K562 (cell line): ENCODE measurements at regions not wholly inside any gene's neighbourhood (a gene's known extent, or its start where the extent isn't known, plus 50 kb on each side); places are given as distances from the start of the nearest gene placed in this dataset.

Experiments used
- ATAC-seq: fragments of 200-7000 bp; cut with Tn5 transposase; 3 replicates; pipeline ENCODE4 v1.9.1; 2020; ENCODE audit warnings: moderate library complexity
- BruUV-seq: library from RNA; stranded (reverse); fragments of 400-500 nt; replicated peaks from 2 replicates; lab custom pipeline; 2021; lab: Mats Ljungman, UMichigan
- CTCF ChIA-PET: fragments of 300-600 bp; formaldehyde crosslinking; extraction: SDS; loops from one replicate; lab custom pipeline; 2021; ENCODE audit warnings: low intra/inter-chr PET ratio; lab: Yijun Ruan, JAX
- POLR2A ChIA-PET: fragments of 300-600, 350-650 bp; sonication (Branson Sonifier 250); formaldehyde crosslinking; extraction: SDS; loops from one replicate; lab custom pipeline; 2021; ENCODE audit warnings: antibody characterized with exemption, inconsistent platforms; lab: Yijun Ruan, JAX
- DNase-seq, 4 experiments: peaks; one replicate each; pipeline versions ENCODE4 v3.0.0 to v3.0.0-alpha.2; 2011 to 2018; ENCODE audit warnings: low spot score in 3 of 4, mixed read lengths in 3 of 4; ENCODE audit errors: extremely low read depth in 1 of 4
- FAIRE-seq: peaks from 2 replicates; lab custom pipeline; 2011; peaks lifted over from hg19 to GRCh38; lab: Jason Lieb, UNC
- H2AFZ ChIP-seq: 2 replicates; pipeline ENCODE4 v1.6.0; 2011; ENCODE audit warnings: low read depth, low read length, control low read depth, inconsistent platforms
- H3K27ac ChIP-seq: fragments of 200-600 bp; 3 replicates; pipeline ENCODE4 v1.8.0; 2011; ENCODE audit warnings: low read depth, mild to moderate bottlenecking, control low read depth, inconsistent platforms, low read length, moderate library complexity, mixed read lengths; ENCODE audit errors: extremely low read depth
- H3K27me3 ChIP-seq, 2 experiments: fragments of 300-600 bp in 1 of 2; 2 replicates in 1 of 2; 3 replicates in 1 of 2; pipeline versions ENCODE4 v1.6.0 to v1.8.0; 2011; ENCODE audit warnings: inconsistent platforms in 2 of 2, low read length in 2 of 2, mild to moderate bottlenecking in 1 of 2, mixed read lengths in 1 of 2, moderate library complexity in 1 of 2; ENCODE audit not compliant: control insufficient read depth in 2 of 2, insufficient read depth in 2 of 2
- H3K36me3 ChIP-seq: fragments of 300-600 bp; 3 replicates; pipeline ENCODE4 v1.8.0; 2011; ENCODE audit warnings: mild to moderate bottlenecking, low read length, inconsistent platforms; ENCODE audit not compliant: control insufficient read depth, insufficient read depth
- H3K4me1 ChIP-seq, 2 experiments: fragments of 200-600 bp in 1 of 2; replicated peaks in 1 of 2; 2 replicates in 1 of 2; 3 replicates in 1 of 2; pipeline versions ENCODE4 v1.5.1 to v1.8.0; 2011; ENCODE audit warnings: inconsistent platforms in 2 of 2, low read length in 2 of 2, mild to moderate bottlenecking in 1 of 2, mixed read lengths in 1 of 2, moderate library complexity in 1 of 2; ENCODE audit not compliant: control insufficient read depth in 2 of 2, insufficient read depth in 2 of 2
- H3K4me2 ChIP-seq: 2 replicates; pipeline ENCODE4 v1.6.1; 2011; ENCODE audit warnings: low read length, control low read depth, inconsistent platforms, mixed read lengths; ENCODE audit not compliant: insufficient read depth
- H3K4me3 ChIP-seq: fragments of 200-600 bp; sonication (generic), shearing (Covaris generic); 2 replicates; pipeline ENCODE4 v1.5.1; 2016; ENCODE audit warnings: control low read depth, inconsistent platforms
- H3K79me2 ChIP-seq: fragments of 200-600 bp; 3 replicates; pipeline ENCODE4 v1.8.0; 2011; ENCODE audit warnings: low read length, inconsistent platforms; ENCODE audit not compliant: control insufficient read depth, insufficient read depth
- H3K9ac ChIP-seq, 2 experiments: 2 replicates each; pipeline versions ENCODE4 v1.6.0 to v1.6.1; 2011; ENCODE audit warnings: low read depth in 2 of 2, low read length in 2 of 2, control low read depth in 1 of 2, inconsistent platforms in 1 of 2, mild to moderate bottlenecking in 1 of 2, mixed read lengths in 1 of 2; ENCODE audit not compliant: insufficient read depth in 1 of 2
- H3K9me1 ChIP-seq: one replicate; pipeline ENCODE4 v1.6.0; 2011; ENCODE audit warnings: inconsistent platforms, mild to moderate bottlenecking, low read length, moderate library complexity; ENCODE audit not compliant: control insufficient read depth, insufficient read depth
- H3K9me3 ChIP-seq: replicated peaks from 2 replicates; pipeline ENCODE4 v1.5.1; 2011; ENCODE audit warnings: low read depth, low read length, inconsistent platforms; ENCODE audit not compliant: control insufficient read depth, insufficient read depth
- H4K20me1 ChIP-seq: replicated peaks from 2 replicates; pipeline ENCODE4 v1.6.1; 2011; ENCODE audit warnings: low read length, inconsistent platforms, mixed read lengths; ENCODE audit not compliant: control insufficient read depth, insufficient read depth
- BRD9 ChIP-seq: fragments of 450-650 bp; IDR thresholded peaks from 2 replicates; pipeline ENCODE4 v1.6.1; 2018; ENCODE audit warnings: low read depth; ENCODE audit not compliant: partially characterized antibody
- E2F4 ChIP-seq: sonication (generic); formaldehyde crosslinking; IDR thresholded peaks from 2 replicates; pipeline ENCODE4 v1.8.0; 2022; ENCODE audit warnings: mild to moderate bottlenecking, low read depth, missing genetic modification reagents
- EWSR1 ChIP-seq: fragments of 450-650 bp; IDR thresholded peaks from 2 replicates; pipeline ENCODE4 v1.6.1; 2018; ENCODE audit warnings: borderline replicate concordance, mild to moderate bottlenecking, low read depth, moderate library complexity; ENCODE audit not compliant: partially characterized antibody
- HEY1 ChIP-seq: fragments of 250-450 bp; sonication (Bioruptor Pico); IDR thresholded peaks from 2 replicates; pipeline ENCODE4 v1.5.0; 2020; ENCODE audit warnings: mild to moderate bottlenecking, moderate library complexity, borderline replicate concordance
- MEIS2 ChIP-seq: fragments of 450-650 bp; IDR thresholded peaks from 2 replicates; pipeline ENCODE4 v1.6.1; 2014; ENCODE audit warnings: mild to moderate bottlenecking; ENCODE audit not compliant: partially characterized antibody
- NONO ChIP-seq, 2 experiments: fragments of 200-400 bp in 1 of 2; fragments of 450-650 bp in 1 of 2; formaldehyde crosslinking in 1 of 2; IDR thresholded peaks; 2 replicates each; pipeline ENCODE4 v1.6.1; 2017; ENCODE audit warnings: low read depth in 2 of 2, mild to moderate bottlenecking in 2 of 2, moderate library complexity in 2 of 2, low read length in 1 of 2
- PML ChIP-seq: IDR thresholded peaks from 2 replicates; pipeline ENCODE4 v1.6.1; 2012; ENCODE audit warnings: low read length, inconsistent platforms
- THRB ChIP-seq: fragments of 450-650 bp; formaldehyde crosslinking; conservative IDR thresholded peaks from 2 replicates; pipeline ENCODE4 v1.4.0; 2022; ENCODE audit warnings: mild to moderate bottlenecking, missing genetic modification characterization
- ZNF583 ChIP-seq: fragments of 250-450 bp; sonication (Bioruptor Pico); IDR thresholded peaks from 2 replicates; pipeline ENCODE4 v1.4.0; 2020
- ZNF764 ChIP-seq: fragments of 250-450 bp; sonication (Bioruptor Pico); IDR thresholded peaks from 2 replicates; pipeline ENCODE4 v1.4.0; 2020; ENCODE audit warnings: low read depth, mild to moderate bottlenecking, moderate library complexity
- WGBS: fragments of 100-300 bp; shearing (Covaris generic); methylation state at CpG from one replicate; pipeline ENCODE4 v1.1.6; 2016; ENCODE audit warnings: low coverage, mixed read lengths; ENCODE audit not compliant: insufficient coverage; ENCODE audit errors: missing lambda C conversion rate; 5-methylcytosine and 5-hydroxymethylcytosine counted together
- in situ Hi-C: fragments of 300-500 bp; cut with MboI; formaldehyde crosslinking; loops from 4 replicates; pipeline ENCODE4 v1.15.0; 2018; ENCODE audit warnings: inconsistent platforms, mixed read lengths
- intact Hi-C: fragments of 100-400 bp; cut with micrococcal nuclease; formaldehyde crosslinking; loops from 2 replicates; pipeline ENCODE4 v1.14.2; 2022
- TF ChIP-seq, protein P1 (sequence below): fragments of 250-450 bp; sonication (Bioruptor Pico); IDR thresholded peaks from 2 replicates; pipeline ENCODE4 v1.4.0; 2020
- TF ChIP-seq, protein P2 (sequence below), 2 experiments: IDR thresholded peaks; 2 replicates each; pipeline ENCODE4 v1.6.1; 2011; ENCODE audit warnings: borderline replicate concordance in 1 of 2, control low read depth in 1 of 2, low read depth in 1 of 2, low read length in 1 of 2, mild to moderate bottlenecking in 1 of 2, mixed read lengths in 1 of 2, moderate library complexity in 1 of 2; ENCODE audit not compliant: insufficient read depth in 1 of 2, insufficient read length in 1 of 2, poor library complexity in 1 of 2, severe bottlenecking in 1 of 2; ENCODE audit errors: extremely low read depth in 1 of 2

- TF ChIP-seq HEY1 (CRISPR knock-in tag) (no peak), THRB (CRISPR knock-in tag) (no peak), E2F4 (CRISPR knock-in tag) (no peak), NONO (IDR thresholded peaks at IDR 0.05; ENCODE audit: low read depth in 2 of 2, low read length in 1 of 2) (no peak)
Measured at GRCh38 chr12:63206909-63207308, 55.9 kb upstream of the AVPR1A start (continued).

DNA sequence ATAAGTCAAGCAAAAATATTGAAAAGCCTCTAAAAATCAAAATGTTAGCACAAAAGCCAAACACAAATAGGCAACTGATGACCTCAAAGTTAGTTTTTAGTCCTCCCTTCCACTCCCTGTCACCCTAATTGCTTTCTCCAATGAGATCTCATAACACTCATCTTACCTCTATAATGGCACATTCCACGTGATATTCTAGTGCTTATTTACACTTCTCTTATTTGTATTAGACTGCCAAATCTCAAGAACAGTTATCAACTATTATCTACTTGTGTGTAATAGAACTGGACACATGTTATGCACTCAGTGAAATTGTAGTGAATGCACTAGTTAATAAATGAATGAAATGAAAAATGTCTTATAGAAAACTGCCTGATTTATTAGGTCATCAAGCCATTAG lies 55.5 kb upstream of the AVPR1A start:
- POLR2A ChIA-PET: no interaction called here
- ATAC-seq (no peak), DNase-seq (no peak), FAIRE-seq (no peak)
- Histone ChIP-seq H3K4me1 (no peaks in the 10 kb centered on the region), H4K20me1 (no peaks in the 10 kb centered on the region), H3K9ac (no peak overlapping the region), H3K27ac (no peak overlapping the region), H3K79me2 (no peaks in the 10 kb centered on the region), H3K9me1 (no peaks in the 10 kb centered on the region), H3K4me2 (no peak overlapping the region), H3K36me3 (no peaks in the 10 kb centered on the region), H3K4me3 (no peak overlapping the region), H2AFZ (no peak overlapping the region), H3K27me3 (no peaks in the 10 kb centered on the region), H3K9me3 (no peaks in the 10 kb centered on the region)
- intact Hi-C loops: no loop called here
- in situ Hi-C loops: no loop called here
- BruUV-seq: no TSS peak
- WGBS: 0% methylated on average over 1 of the region's 1 CpG
- CTCF ChIA-PET: no interaction called here
- TF ChIP-seq, protein P1, sequence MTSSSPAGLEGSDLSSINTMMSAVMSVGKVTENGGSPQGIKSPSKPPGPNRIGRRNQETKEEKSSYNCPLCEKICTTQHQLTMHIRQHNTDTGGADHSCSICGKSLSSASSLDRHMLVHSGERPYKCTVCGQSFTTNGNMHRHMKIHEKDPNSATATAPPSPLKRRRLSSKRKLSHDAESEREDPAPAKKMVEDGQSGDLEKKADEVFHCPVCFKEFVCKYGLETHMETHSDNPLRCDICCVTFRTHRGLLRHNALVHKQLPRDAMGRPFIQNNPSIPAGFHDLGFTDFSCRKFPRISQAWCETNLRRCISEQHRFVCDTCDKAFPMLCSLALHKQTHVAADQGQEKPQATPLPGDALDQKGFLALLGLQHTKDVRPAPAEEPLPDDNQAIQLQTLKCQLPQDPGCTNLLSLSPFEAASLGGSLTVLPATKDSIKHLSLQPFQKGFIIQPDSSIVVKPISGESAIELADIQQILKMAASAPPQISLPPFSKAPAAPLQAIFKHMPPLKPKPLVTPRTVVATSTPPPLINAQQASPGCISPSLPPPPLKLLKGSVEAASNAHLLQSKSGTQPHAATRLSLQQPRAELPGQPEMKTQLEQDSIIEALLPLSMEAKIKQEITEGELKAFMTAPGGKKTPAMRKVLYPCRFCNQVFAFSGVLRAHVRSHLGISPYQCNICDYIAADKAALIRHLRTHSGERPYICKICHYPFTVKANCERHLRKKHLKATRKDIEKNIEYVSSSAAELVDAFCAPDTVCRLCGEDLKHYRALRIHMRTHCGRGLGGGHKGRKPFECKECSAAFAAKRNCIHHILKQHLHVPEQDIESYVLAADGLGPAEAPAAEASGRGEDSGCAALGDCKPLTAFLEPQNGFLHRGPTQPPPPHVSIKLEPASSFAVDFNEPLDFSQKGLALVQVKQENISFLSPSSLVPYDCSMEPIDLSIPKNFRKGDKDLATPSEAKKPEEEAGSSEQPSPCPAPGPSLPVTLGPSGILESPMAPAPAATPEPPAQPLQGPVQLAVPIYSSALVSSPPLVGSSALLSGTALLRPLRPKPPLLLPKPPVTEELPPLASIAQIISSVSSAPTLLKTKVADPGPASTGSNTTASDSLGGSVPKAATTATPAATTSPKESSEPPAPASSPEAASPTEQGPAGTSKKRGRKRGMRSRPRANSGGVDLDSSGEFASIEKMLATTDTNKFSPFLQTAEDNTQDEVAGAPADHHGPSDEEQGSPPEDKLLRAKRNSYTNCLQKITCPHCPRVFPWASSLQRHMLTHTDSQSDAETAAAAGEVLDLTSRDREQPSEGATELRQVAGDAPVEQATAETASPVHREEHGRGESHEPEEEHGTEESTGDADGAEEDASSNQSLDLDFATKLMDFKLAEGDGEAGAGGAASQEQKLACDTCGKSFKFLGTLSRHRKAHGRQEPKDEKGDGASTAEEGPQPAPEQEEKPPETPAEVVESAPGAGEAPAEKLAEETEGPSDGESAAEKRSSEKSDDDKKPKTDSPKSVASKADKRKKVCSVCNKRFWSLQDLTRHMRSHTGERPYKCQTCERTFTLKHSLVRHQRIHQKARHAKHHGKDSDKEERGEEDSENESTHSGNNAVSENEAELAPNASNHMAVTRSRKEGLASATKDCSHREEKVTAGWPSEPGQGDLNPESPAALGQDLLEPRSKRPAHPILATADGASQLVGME (CRISPR knock-in tag): no peak
- TF ChIP-seq ZNF583 (CRISPR knock-in tag) (no peak), MEIS2 (no peak), PML (no peak), ZNF764 (CRISPR knock-in tag) (no peak), BRD9 (no peak), EWSR1 (no peak)
- TF ChIP-seq, protein P2, sequence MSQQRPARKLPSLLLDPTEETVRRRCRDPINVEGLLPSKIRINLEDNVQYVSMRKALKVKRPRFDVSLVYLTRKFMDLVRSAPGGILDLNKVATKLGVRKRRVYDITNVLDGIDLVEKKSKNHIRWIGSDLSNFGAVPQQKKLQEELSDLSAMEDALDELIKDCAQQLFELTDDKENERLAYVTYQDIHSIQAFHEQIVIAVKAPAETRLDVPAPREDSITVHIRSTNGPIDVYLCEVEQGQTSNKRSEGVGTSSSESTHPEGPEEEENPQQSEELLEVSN (IDR thresholded peaks at IDR 0.05; ENCODE audit: borderline replicate concordance in 1 of 2, extremely low read depth in 1 of 2, insufficient read depth in 1 of 2, insufficient read length in 1 of 2, low read depth in 1 of 2, low read length in 1 of 2, poor library complexity in 1 of 2, severe bottlenecking in 1 of 2): no peak
